ENCODE measurements at regions not wholly inside any gene's neighbourhood (a gene's known extent, or its start where the extent isn't known, plus 50 kb on each side); places are given as distances from the start of the nearest gene placed in this dataset.
A peak's percentile ranks its signal among the peaks of the same experiment; 100 is the strongest.

DNA sequence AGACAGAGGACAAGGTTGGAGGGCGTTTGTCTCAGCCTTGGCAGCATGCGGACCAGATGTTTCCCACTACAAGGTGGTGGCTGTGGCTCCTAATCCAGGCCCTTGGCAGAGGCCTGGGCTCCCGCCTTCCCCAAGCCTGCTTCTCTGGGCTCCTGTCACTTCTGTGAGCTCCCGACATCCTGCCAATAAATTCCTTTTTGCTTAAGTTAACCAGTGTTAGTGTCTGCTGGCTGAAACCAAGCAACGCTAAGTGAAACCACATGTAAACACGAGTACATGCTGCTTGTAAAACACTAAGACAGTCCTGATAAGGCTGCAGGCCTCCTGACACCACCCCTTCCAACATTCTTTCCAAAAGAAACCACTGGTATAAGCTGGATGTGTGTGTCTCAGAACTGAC lies 263.6 kb upstream of the ZMIZ1 start:
- peak; percentile 51 for DNase-seq (ENCODE audit: low spot score)
- H3K4me3 ChIP-seq (ENCODE audit: low read depth, low read length, poor library complexity, severe bottlenecking) = no peak overlapping the region
- CTCF ChIA-PET = no interaction called here
- H3K4me1 ChIP-seq (ENCODE audit: insufficient read depth, low read length, poor library complexity, severe bottlenecking) = no peaks in the 10 kb centered on the region
- intact Hi-C loops (cut with micrococcal nuclease; ENCODE audit: unreplicated experiment) = no loop called here
- POLR2A ChIA-PET (ENCODE audit: low non-redundant PET) = no interaction called here
- no peaks in the 10 kb centered on the region for H3K36me3 ChIP-seq (ENCODE audit: insufficient read depth, low read length, poor library complexity, severe bottlenecking)
- no peak overlapping the region for H3K27ac ChIP-seq (ENCODE audit: low read depth, low read length, poor library complexity, severe bottlenecking)
- no peaks in the 10 kb centered on the region for H3K9me3 ChIP-seq (ENCODE audit: low read depth, low read length, poor library complexity, severe bottlenecking)
- no peak for TF ChIP-seq EZH2 (IDR thresholded peaks at IDR 0.05; ENCODE audit: borderline replicate concordance, low read depth, low read length, poor library complexity, severe bottlenecking)
- TF ChIP-seq, protein P1, sequence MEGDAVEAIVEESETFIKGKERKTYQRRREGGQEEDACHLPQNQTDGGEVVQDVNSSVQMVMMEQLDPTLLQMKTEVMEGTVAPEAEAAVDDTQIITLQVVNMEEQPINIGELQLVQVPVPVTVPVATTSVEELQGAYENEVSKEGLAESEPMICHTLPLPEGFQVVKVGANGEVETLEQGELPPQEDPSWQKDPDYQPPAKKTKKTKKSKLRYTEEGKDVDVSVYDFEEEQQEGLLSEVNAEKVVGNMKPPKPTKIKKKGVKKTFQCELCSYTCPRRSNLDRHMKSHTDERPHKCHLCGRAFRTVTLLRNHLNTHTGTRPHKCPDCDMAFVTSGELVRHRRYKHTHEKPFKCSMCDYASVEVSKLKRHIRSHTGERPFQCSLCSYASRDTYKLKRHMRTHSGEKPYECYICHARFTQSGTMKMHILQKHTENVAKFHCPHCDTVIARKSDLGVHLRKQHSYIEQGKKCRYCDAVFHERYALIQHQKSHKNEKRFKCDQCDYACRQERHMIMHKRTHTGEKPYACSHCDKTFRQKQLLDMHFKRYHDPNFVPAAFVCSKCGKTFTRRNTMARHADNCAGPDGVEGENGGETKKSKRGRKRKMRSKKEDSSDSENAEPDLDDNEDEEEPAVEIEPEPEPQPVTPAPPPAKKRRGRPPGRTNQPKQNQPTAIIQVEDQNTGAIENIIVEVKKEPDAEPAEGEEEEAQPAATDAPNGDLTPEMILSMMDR (conservative IDR thresholded peaks at IDR 0.05; ENCODE audit: low read depth, low read length) = no peak
- no peaks in the 10 kb centered on the region for H3K27me3 ChIP-seq (replicated peaks; ENCODE audit: insufficient read depth, low read depth, low read length, poor library complexity)
- no TSS peak for BruUV-seq (replicated peaks)

DNA sequence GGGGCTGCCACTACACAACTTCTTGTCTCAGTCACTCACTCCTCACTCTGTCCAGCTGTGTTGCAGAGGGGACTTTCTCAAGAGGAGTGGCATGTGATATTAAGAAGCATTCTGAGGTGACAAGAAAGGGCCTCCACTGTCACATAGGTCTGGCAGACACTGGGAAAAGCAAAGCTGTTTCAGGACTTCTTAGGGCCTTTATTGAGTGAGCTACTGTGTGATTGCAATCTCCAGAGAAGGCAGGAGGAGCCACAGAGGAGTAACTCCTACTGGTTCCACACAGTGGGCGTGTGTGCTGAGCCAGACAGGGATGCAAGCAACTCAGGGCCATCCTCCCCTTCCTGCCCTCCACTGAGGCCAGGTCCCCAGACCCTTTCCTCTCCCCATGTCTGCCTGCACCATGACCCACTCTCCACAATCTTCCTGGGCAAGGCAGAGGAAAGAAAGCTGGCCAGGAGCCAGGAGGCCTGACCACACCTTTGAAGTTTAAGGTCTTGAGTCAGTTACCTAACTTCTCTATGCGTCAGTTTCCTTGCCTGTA lies 262.0 kb upstream of the ZMIZ1 start:
- TF ChIP-seq, protein P1 (conservative IDR thresholded peaks at IDR 0.05; ENCODE audit: low read depth, low read length) = no peak
- no peaks in the 10 kb centered on the region for H3K27me3 ChIP-seq (replicated peaks; ENCODE audit: insufficient read depth, low read depth, low read length, poor library complexity)
- intact Hi-C loops (cut with micrococcal nuclease; ENCODE audit: unreplicated experiment) = no loop called here
- H3K27ac ChIP-seq (ENCODE audit: low read depth, low read length, poor library complexity, severe bottlenecking) = no peak overlapping the region
- no peaks in the 10 kb centered on the region for H3K9me3 ChIP-seq (ENCODE audit: low read depth, low read length, poor library complexity, severe bottlenecking)
- ChIA-PET CTCF (no interaction called here), POLR2A (ENCODE audit: low non-redundant PET) (no interaction called here)
- H3K36me3 ChIP-seq (ENCODE audit: insufficient read depth, low read length, poor library complexity, severe bottlenecking) = no peaks in the 10 kb centered on the region
- no peak overlapping the region for H3K4me3 ChIP-seq (ENCODE audit: low read depth, low read length, poor library complexity, severe bottlenecking)
- BruUV-seq (replicated peaks) = no TSS peak
- no peaks in the 10 kb centered on the region for H3K4me1 ChIP-seq (ENCODE audit: insufficient read depth, low read length, poor library complexity, severe bottlenecking)
- no peak for DNase-seq (ENCODE audit: low spot score)

DNA sequence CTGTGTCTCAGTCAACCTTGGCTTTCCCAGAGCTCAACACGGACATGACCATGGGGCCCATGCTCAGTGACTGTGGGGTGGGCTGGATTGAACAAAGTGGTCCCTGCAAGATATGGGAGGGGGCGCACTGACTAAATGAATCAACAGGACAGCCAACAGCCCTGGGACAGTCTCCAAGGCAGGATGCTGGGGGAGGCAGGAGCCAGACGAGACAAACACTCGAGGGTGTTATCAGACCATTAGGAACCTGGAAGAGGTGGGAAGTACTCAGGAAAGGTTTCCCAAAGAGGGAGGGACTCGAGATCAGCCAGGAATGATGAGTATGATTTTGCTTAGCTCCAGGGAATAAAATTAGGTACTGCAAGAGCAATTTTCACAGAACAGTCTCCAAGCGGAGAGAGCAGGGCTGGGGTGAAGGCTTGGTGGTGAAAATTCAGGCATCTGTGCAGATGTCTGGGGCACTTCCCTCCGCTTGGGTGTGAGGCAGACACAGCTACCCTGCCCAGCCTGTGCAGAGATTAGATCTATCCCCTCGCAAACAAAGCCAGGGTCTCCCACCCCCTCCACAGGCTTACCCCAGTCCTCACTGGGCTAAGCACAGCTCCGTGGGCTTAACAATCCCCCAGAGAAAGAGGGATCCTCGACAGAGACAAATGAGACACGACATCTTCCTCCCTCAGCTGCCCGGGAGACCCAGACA lies 261.1 kb upstream of the ZMIZ1 start:
- TF ChIP-seq, protein P1 (conservative IDR thresholded peaks at IDR 0.05; ENCODE audit: low read depth, low read length) = no peak
- TF ChIP-seq EZH2 (IDR thresholded peaks at IDR 0.05; ENCODE audit: borderline replicate concordance, low read depth, low read length, poor library complexity, severe bottlenecking) = no peak
- no peak overlapping the region for H3K27ac ChIP-seq (ENCODE audit: low read depth, low read length, poor library complexity, severe bottlenecking)
- no peak for DNase-seq (ENCODE audit: low spot score)
- H3K9me3 ChIP-seq (ENCODE audit: low read depth, low read length, poor library complexity, severe bottlenecking) = no peaks in the 10 kb centered on the region
- POLR2A ChIA-PET (ENCODE audit: low non-redundant PET) = no interaction called here
- CTCF ChIA-PET = no interaction called here
- H3K4me1 ChIP-seq (ENCODE audit: insufficient read depth, low read length, poor library complexity, severe bottlenecking) = no peaks in the 10 kb centered on the region
- H3K27me3 ChIP-seq (replicated peaks; ENCODE audit: insufficient read depth, low read depth, low read length, poor library complexity) = no peaks in the 10 kb centered on the region
- no peak overlapping the region for H3K4me3 ChIP-seq (ENCODE audit: low read depth, low read length, poor library complexity, severe bottlenecking)
- H3K36me3 ChIP-seq (ENCODE audit: insufficient read depth, low read length, poor library complexity, severe bottlenecking) = no peaks in the 10 kb centered on the region
- no TSS peak for BruUV-seq (replicated peaks)
- intact Hi-C loops (cut with micrococcal nuclease; ENCODE audit: unreplicated experiment) = no loop called here
